Endothelial cell of umbilical vein (primary cell): ENCODE measurements at regions not wholly inside any gene's neighbourhood (a gene's known extent, or its start where the extent isn't known, plus 50 kb on each side); places are given as distances from the start of the nearest gene placed in this dataset.

ENCODE experiments used
- MYC ChIP-seq: IDR thresholded peaks from one replicate; pipeline ENCODE4 v1.6.1; 2011; ENCODE audit warnings: mild to moderate bottlenecking, low read depth, low read length
- TF ChIP-seq, protein P1 (sequence below), 2 donors: IDR thresholded peaks; 1 replicate in 1 of 2; 2 replicates in 1 of 2; pipeline ENCODE4 v1.5.1; 2011; ENCODE audit warnings: low read length in 2 of 2, mild to moderate bottlenecking in 2 of 2, moderate library complexity in 2 of 2, control low read depth in 1 of 2, inconsistent platforms in 1 of 2, low read depth in 1 of 2; ENCODE audit not compliant: insufficient read depth in 1 of 2; ENCODE audit errors: extremely low read depth in 1 of 2

DNA sequence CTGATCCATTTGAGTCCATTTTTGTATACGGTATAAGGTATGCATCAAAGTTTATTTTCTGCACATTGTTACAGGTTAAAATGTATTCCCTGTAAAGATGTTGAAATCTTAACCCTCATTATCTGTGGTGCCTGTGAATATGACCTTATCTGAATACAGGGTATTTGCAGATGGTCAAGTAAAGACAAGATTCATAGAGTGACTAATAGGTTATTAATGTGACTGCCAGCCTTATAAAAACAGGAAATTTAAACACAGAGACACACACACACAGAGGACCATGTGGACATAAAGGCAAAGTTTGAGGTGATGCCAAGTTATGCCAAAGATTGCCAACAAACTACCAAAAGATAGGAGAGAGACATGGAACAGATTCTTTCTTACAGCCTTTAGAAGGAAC is 347.2 kb upstream of the DCN start:
- TF ChIP-seq MYC = no peak
- TF ChIP-seq, protein P1, sequence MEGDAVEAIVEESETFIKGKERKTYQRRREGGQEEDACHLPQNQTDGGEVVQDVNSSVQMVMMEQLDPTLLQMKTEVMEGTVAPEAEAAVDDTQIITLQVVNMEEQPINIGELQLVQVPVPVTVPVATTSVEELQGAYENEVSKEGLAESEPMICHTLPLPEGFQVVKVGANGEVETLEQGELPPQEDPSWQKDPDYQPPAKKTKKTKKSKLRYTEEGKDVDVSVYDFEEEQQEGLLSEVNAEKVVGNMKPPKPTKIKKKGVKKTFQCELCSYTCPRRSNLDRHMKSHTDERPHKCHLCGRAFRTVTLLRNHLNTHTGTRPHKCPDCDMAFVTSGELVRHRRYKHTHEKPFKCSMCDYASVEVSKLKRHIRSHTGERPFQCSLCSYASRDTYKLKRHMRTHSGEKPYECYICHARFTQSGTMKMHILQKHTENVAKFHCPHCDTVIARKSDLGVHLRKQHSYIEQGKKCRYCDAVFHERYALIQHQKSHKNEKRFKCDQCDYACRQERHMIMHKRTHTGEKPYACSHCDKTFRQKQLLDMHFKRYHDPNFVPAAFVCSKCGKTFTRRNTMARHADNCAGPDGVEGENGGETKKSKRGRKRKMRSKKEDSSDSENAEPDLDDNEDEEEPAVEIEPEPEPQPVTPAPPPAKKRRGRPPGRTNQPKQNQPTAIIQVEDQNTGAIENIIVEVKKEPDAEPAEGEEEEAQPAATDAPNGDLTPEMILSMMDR (IDR thresholded peaks at IDR 0.05; ENCODE audit: extremely low read depth in 1 of 2, insufficient read depth in 1 of 2, low read depth in 1 of 2, low read length in 2 of 2) = no peak
